ENCODE measurements at regions not wholly inside any gene's neighbourhood (a gene's known extent, or its start where the extent isn't known, plus 50 kb on each side); places are given as distances from the start of the nearest gene placed in this dataset.

GRCh38 chr12:58812214-58812613 lies 108.1 kb downstream of the LRIG3 start:
- no peaks in the 10 kb centered on the region for H3K36me3 ChIP-seq (replicated peaks in 1 of 2; ENCODE audit: control insufficient read depth in 1 of 2, insufficient read depth in 2 of 2, low read length in 1 of 2)
- no peak overlapping the region for H3K4me3 ChIP-seq (ENCODE audit: low read depth in 2 of 2, low read length in 1 of 2)
- H3K9me3 ChIP-seq: no peaks in the 10 kb centered on the region
- no peaks in the 10 kb centered on the region for H3F3A ChIP-seq (replicated peaks; ENCODE audit: insufficient read depth)
- H4K20me1 ChIP-seq (ENCODE audit: insufficient read depth): no peaks in the 10 kb centered on the region
- no peaks in the 10 kb centered on the region for H3K27me3 ChIP-seq (ENCODE audit: insufficient read depth)
- WGBS (ENCODE audit: low lambda C conversion rate): 1% methylated on average over 2 of the region's 2 CpGs
- ChIA-PET POLR2A (no interaction called here), CTCF (interaction anchor here (1.0 to 1.2 kb wide), 2 partner anchors 10 to 338 kb away, joined by 3 to 4 read pairs; no protein-coding TSS in a partner anchor)
- TF ChIP-seq ELF1 (IDR thresholded peaks at IDR 0.05) (no peak), NRF1 (IDR thresholded peaks at IDR 0.05; ENCODE audit: low read depth, low read length) (no peak), RFX5 (IDR thresholded peaks at IDR 0.05; ENCODE audit: low read length) (no peak), JUND (IDR thresholded peaks at IDR 0.05) (no peak), EP300 (IDR thresholded peaks at IDR 0.05; ENCODE audit: borderline replicate concordance in 1 of 2, low read depth in 1 of 2, low read length in 1 of 2) (no peak), PBX3 (IDR thresholded peaks at IDR 0.05) (no peak), IRF3 (IDR thresholded peaks at IDR 0.05; ENCODE audit: low read depth, low read length) (no peak), POLR2AphosphoS5 (IDR thresholded peaks at IDR 0.05; ENCODE audit: low read depth, low read length) (no peak), MEF2A (IDR thresholded peaks at IDR 0.05; ENCODE audit: borderline replicate concordance, low read depth) (no peak), GATA2 (CRISPR knock-in tag; IDR thresholded peaks at IDR 0.05) (no peak), MXI1 (IDR thresholded peaks at IDR 0.05; ENCODE audit: low read depth, low read length) (no peak)
- TF ChIP-seq, protein P1, sequence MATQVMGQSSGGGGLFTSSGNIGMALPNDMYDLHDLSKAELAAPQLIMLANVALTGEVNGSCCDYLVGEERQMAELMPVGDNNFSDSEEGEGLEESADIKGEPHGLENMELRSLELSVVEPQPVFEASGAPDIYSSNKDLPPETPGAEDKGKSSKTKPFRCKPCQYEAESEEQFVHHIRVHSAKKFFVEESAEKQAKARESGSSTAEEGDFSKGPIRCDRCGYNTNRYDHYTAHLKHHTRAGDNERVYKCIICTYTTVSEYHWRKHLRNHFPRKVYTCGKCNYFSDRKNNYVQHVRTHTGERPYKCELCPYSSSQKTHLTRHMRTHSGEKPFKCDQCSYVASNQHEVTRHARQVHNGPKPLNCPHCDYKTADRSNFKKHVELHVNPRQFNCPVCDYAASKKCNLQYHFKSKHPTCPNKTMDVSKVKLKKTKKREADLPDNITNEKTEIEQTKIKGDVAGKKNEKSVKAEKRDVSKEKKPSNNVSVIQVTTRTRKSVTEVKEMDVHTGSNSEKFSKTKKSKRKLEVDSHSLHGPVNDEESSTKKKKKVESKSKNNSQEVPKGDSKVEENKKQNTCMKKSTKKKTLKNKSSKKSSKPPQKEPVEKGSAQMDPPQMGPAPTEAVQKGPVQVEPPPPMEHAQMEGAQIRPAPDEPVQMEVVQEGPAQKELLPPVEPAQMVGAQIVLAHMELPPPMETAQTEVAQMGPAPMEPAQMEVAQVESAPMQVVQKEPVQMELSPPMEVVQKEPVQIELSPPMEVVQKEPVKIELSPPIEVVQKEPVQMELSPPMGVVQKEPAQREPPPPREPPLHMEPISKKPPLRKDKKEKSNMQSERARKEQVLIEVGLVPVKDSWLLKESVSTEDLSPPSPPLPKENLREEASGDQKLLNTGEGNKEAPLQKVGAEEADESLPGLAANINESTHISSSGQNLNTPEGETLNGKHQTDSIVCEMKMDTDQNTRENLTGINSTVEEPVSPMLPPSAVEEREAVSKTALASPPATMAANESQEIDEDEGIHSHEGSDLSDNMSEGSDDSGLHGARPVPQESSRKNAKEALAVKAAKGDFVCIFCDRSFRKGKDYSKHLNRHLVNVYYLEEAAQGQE (IDR thresholded peaks at IDR 0.05; ENCODE audit: low read depth, low read length): no peak
- H3K4me2 ChIP-seq: no peak overlapping the region
- H3K9me2 ChIP-seq: no peaks in the 10 kb centered on the region
- H3K9ac ChIP-seq: no peak overlapping the region
- H3K27ac ChIP-seq (ENCODE audit: low read depth in 2 of 2, low read length in 1 of 2): no peak overlapping the region
- no peaks in the 10 kb centered on the region for H3K79me2 ChIP-seq (ENCODE audit: insufficient read depth)
- H2AFZ ChIP-seq (ENCODE audit: low read depth): no peak overlapping the region
- no peaks in the 10 kb centered on the region for H3K4me1 ChIP-seq (ENCODE audit: control insufficient read depth in 1 of 2, insufficient read depth in 2 of 2, low read depth in 1 of 2, low read length in 1 of 2)
- no peak for DNase-seq

- Histone ChIP-seq H3K79me2 (ENCODE audit: insufficient read depth) (no peaks in the 10 kb centered on the region), H3K4me2 (no peak overlapping the region), H3K4me1 (ENCODE audit: control insufficient read depth in 1 of 2, insufficient read depth in 2 of 2, low read depth in 1 of 2, low read length in 1 of 2) (no peaks in the 10 kb centered on the region), H3K9me3 (no peaks in the 10 kb centered on the region), H3K9me2 (no peaks in the 10 kb centered on the region), H3K4me3 (ENCODE audit: low read depth in 2 of 2, low read length in 1 of 2) (no peak overlapping the region), H3K27ac (ENCODE audit: low read depth in 2 of 2, low read length in 1 of 2) (no peak overlapping the region), H3K36me3 (replicated peaks in 1 of 2; ENCODE audit: control insufficient read depth in 1 of 2, insufficient read depth in 2 of 2, low read length in 1 of 2) (no peaks in the 10 kb centered on the region), H3K27me3 (ENCODE audit: insufficient read depth) (no peaks in the 10 kb centered on the region), H2AFZ (ENCODE audit: low read depth) (no peak overlapping the region), H3F3A (replicated peaks; ENCODE audit: insufficient read depth) (no peaks in the 10 kb centered on the region), H3K9ac (no peak overlapping the region), H4K20me1 (ENCODE audit: insufficient read depth) (no peaks in the 10 kb centered on the region)
- 0% methylated on average over 1 of the region's 1 CpG for WGBS (ENCODE audit: low lambda C conversion rate)
- ChIA-PET CTCF (no interaction called here), POLR2A (no interaction called here)
- no peak for DNase-seq
- TF ChIP-seq GATA2 (CRISPR knock-in tag; IDR thresholded peaks at IDR 0.05): no peak
- no peak for TF ChIP-seq GABPA (IDR thresholded peaks at IDR 0.05; ENCODE audit: low read depth)
- no peak for TF ChIP-seq JUND (IDR thresholded peaks at IDR 0.05)
- TF ChIP-seq CHD2 (IDR thresholded peaks at IDR 0.05; ENCODE audit: low read length, partially characterized antibody): no peak
- no peak for TF ChIP-seq IRF3 (IDR thresholded peaks at IDR 0.05; ENCODE audit: low read depth, low read length)
- no peak for TF ChIP-seq PBX3 (IDR thresholded peaks at IDR 0.05)
- no peak for TF ChIP-seq MXI1 (IDR thresholded peaks at IDR 0.05; ENCODE audit: low read depth, low read length)
Observed at GRCh38 chr12:58814036-58814435, 106.3 kb downstream of the LRIG3 start.
